Stimulated activated CD8-positive, alpha-beta memory T cell treated with anti-CD3 and anti-CD28 coated beads, Interleukin-2, amount 100 ng/mL, for 48 hours (primary cell): ENCODE measurements at regions not wholly inside any gene's neighbourhood (a gene's known extent, or its start where the extent isn't known, plus 50 kb on each side); places are given as distances from the start of the nearest gene placed in this dataset.

Source experiments
- DNase-seq, 2 donors: peaks; one replicate each; pipeline ENCODE4 v3.0.0-alpha.2; 2020; ENCODE audit warnings: low read depth in 2 of 2

DNA sequence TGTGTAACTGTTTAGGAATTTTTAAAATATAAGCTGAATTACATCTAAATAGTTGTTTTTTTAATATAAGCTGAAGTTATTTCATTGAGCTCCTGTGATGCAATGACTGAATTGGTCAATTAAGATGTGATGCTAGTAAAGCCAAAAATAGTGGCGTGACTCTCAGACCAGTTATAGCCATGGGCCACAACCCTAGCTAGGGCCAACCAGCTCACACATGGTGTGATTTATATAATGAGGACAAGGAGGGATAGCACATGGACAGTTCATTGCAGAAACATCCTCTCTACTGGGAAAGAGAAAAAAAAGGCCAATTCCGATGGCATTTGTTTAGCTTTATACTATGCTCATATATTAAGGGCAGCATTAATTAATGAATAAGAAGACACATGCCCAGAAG is 119.3 kb upstream of the PROX1 start:
- DNase-seq = no peak

DNA sequence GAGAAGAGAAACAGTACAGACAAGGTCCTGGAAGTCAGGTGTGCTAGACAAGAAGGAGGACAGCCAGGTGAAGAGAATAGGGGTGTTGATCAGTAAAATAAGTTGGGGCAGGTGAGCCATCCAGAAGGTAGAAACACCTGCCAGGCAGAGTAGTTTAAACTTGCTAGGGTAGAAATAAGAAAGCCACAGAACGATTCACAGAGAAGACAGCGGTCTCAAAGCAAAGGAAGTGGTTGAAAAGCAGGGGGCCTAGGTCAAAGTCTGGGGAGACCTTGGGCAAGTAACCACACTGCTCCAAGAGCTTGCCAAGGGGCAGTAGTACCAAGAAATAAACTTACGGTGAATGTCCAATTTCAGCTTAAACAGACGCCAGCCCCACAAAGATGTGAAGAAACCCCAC is 116.6 kb upstream of the PROX1 start:
- DNase-seq = no peak

DNA sequence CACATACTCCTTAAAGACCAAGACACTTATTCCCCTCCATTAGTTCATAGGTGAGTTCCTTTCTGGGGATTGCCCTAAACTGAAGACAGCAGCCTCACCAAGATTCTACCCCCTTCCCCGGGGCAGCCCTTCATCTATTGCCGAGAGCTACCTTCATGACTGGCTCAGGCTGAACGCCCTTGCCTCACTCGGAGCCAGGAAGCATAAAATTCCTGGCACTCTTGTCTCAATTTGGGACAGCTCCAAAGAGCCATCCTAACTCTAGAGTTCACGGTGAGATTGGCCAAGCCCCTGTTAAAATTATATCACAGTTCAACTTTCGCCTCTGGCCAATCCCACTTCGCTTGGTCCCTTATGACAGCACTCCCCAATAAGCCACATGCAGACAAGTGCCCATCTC is 113.0 kb upstream of the PROX1 start:
- no peak for DNase-seq

DNA sequence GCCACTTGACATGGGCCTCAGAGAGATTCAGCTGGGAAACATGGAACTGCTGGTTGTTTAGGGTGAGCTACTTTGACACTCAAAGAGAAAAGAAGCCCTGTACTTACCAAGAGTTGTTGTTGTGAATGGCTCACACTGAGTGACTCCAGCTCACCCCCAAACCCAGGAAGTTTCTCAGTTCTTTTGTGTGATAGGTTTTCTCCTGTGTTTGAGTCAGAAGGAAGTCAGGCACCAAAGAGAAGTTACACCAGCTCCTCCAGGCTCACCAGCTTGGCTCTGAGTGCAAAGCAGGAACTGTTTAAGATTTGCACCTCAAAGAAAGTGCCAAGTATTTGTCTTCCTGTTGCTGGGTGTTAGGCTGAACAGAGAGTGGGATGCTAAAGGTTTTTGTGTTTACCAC is 111.2 kb upstream of the PROX1 start:
- no peak for DNase-seq

DNA sequence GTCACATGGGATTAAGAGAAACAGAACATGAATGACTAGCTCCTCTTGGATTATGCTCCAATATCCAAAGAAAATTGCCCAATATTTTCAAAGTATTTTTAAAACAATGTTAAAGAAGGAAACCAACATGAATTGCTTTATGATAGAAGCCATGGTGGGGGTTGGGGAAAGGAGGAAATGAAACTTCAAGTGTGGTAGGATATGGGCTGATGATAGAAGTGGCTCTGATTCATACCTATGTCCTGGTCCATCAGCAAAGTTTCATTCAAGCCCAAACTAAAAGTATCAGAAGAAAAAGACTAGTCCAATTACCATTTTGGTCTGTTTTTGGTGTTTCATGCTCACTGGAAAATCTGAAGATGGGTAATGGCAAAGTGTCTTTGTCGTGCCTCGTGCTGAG is 104.2 kb upstream of the PROX1 start:
- no peak for DNase-seq

DNA sequence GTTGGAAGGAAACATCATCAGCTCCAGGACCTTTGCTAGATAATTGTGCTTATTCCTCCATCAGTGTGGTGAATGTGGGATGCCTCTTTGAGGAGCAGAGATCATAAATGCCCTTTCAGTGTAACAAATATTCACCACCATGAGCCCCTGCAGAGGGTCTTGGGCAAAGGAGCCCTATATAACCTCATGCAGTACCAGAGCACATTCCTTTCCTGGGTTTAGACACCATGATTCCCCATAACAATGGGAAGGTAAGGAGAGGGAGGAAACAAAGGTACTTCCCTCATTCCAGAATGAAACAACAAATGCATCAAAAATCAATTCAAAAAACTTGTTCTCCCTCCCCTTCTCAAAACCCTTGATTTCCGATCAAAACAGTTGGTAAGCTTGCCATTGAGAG is 103.4 kb upstream of the PROX1 start:
- no peak for DNase-seq

DNA sequence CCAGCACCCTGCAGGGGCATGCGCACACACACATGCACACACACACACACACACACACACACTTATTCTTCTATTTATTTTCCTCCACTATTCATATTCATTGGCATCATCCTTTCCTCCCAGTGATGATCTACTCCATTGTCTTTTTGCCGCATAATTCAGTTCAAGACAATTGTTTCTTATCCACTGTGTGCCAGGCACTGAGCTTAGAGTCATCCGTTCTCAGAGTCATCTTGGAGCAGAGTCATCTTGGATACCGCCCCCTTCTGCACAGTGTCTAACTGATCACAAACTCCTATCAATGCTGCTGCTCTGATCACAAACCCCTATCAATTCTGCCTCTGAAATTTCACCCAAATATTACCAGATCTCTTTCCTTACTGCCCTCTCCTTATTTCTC is 102.8 kb upstream of the PROX1 start:
- no peak for DNase-seq

DNA sequence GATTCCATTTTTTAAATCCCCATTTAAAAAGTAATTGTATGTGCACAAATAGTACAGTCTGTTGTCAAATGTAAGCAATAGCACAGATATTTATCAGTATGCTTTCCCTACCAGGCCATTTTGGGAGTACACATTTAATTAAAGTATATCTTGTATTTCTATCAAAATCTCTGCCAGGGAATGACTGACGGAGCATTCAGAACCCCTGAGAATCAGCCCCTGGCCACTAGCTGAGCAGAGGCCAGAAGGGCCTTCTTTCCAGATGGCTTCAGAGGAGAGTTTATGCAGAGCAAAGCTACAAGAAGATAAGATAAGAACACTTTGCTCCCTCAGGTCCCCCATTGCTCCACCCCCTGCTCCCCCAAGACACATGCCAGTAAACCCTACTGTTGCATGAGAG is 99.9 kb upstream of the PROX1 start:
- no peak for DNase-seq

DNA sequence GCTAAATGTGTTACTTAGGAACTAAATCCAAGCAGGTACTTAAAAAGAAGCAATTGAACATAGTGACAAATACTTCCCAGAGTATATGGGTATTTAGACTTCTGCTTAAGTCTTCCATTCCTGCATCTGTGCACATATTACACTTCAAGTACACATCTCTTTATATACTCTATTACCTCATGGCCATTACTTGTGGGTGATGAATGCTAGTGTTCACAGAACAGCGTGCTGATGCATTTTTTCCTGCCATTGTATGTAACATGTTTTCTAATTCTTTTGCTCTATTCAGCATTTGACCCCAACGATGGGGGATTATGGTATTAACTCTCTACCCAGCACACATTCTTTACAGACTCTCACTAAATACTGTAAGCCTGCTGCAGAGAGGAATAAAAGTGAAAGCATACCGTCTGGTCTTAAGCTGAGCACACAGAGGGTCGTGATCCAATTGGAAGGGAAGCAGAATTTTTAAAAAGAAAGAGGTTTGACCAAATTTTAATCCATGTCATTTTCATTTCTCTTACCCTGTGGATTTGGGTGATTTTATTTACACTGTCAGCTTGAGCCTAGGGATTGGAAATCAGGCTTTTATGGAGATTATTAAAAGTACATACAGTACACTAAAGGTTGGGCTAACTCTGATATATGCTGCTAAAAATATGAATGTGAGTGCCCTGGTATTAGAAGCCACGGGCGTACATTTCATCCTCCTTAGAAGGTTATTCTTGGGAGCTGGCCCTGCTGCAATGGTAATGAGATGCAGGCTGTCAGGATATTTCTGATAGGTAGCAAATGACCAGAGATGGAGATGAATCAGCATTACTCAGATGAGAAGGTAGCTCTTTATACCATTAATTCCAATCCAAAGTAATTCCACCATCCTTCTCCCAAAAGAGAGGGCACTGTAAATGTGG is 95.5 kb upstream of the PROX1 start:
- no peak for DNase-seq

DNA sequence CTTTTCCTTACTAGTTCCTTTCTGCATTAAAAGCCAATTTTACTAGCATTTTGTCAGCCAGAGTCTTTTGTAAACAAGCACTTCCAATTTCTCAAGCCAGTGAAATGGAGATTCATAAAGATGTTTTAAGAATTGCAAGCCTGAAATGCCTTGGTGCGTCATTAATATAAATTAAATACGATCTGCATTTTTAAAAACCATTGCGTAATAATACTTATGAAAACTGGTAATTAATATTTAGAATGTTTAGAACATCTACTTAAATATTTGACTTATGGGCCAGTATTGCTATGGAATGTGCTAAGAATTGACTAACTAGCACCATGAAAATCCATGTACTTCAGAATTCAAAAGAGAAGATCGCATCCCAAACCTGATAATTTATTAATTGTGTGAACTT is 89.1 kb upstream of the PROX1 start:
- DNase-seq = no peak

DNA sequence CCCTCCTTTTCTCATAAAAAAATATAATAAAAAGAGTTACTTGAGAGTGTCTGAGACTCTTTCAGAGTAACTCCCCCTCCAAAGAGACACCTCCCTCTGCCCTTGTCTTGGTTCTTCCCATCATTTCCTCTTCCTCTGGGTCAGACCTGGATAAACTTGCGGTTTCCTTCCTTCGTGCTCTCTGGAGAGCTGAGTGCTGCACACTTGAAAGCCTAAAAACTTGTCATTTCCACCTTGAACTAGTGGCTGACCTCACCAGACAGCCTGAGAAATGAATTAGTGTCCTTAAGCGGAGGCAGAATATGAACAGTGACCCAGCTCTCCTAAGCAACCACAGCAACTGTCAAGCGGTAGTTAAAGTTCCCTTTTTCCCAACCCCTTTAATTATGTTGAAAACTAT is 88.4 kb upstream of the PROX1 start:
- no peak for DNase-seq

DNA sequence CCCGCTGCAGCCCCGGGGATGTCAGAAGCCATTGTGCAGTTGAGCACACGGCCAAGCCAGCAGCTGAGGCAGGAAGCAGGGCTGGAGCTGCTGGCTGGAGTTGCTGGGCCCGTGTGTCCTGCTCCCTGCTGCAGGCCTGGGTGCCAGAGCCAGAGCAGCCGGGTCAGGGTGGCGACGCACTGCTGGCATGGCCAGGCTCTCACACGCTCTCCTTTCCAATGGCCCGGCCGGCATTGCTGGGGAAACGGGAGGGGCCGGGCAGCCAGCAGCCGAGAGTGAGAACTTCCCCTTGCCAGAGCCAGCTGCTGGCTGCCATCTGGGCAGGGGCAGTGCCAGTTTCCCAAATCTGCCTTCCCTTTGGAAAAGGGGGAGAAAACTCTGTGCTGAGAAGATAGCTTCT is 82.4 kb upstream of the PROX1 start:
- no peak for DNase-seq

DNA sequence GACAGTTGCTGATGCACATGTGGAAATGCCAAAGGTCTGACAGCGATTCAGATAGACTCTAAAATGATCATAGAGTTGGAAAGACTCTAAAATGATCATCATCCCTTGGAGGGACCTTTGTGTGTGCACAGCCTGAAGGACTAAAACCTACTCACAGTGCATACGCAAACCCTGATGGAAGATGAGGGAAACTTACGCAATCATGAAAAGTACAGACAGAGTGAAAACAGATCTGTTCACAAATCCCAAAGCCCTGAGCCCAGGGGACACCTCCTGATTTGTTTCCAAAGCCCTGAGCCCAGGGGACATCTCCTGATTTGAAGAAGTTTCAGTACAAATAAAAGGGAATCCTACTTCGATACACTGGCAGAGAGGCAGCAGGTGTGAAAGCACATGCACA is 79.3 kb upstream of the PROX1 start:
- no peak for DNase-seq

DNA sequence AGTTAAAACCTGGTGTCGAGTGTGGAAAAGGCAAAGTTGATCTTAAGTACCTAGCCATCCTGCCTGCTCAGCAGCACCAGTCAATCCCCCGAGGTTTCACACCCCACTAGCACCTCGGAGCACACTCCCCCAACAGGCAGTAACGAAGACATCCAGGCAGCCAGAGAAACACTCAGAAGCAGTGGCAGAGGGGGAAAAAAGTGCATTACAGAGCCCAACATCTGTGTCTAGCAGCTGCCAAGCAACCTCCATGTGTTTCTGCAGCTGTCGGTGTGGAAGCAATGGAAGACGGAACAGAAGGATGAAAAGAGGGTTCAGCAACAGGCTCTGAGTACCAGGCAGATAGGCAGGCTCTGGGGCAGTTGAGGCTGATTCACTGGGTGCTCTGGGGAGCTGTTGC is 73.4 kb upstream of the PROX1 start:
- no peak for DNase-seq

DNA sequence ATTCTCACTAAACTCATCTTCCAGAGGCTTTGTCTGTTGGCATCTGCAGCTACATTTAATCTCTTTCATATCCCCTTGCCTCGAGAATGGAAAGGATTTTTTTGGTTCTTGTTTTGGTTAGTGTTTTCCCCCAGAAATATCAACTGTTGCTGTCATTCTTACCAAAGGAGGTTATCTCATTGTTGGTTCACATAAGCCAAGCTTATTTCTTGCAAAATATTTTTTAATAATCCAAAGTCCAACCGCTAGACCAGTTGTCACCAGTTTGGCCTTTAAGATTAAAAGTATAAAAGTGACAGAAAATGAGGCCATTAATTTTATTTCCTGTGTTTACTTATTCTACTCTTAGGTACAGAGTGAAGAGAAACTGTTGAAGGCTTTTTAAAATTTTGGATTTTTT is 66.5 kb upstream of the PROX1 start:
- no peak for DNase-seq

DNA sequence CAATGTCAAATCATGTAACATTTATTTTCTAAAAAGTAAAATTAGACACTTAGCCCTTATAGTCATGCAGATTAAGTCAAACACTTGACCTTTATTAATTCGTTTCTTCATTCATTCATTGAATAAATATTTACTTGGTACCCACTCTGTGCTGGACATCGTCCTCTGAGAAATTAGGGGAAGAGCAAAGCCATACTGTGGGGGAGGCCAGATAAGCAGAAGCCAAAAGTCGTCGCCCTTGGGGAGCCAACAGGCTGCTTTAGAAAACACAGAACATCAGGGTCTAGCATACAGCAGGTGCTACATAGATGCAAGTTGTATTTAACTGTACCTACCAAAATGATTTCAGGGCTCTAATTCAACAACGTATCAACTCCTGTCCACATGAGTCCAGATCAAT is 66.1 kb upstream of the PROX1 start:
- no peak for DNase-seq

DNA sequence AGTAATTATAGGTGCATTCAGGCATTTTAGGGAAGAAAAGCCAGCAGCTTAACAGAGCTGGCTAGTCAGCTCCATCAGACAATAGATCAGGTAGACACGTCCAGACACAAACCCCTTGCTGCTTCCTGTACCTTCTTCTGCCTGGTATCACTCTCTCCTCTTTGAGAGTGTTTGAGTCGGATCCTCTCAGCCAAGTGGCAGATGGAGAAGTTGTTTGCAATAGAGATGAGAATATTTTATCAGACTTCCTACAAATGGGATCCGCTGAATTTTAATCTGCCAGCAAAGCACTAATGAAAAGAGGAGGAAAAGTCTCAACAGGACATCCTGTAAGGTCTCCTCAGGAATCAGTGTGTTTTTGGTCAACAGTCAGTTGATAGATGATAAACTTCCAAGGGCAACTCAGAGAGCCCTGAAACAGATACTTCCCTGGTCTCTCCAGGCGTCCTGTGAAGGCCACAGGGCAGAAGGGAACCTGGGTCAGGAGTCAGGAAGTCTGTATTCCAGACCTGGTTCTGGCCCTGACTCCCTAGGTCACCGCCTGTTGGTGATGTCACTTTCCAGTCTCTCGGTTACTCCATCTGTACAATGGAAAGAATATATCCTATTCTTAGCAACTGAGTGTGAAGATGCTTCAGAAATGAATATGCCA is 62.1 kb upstream of the PROX1 start:
- no peak for DNase-seq

DNA sequence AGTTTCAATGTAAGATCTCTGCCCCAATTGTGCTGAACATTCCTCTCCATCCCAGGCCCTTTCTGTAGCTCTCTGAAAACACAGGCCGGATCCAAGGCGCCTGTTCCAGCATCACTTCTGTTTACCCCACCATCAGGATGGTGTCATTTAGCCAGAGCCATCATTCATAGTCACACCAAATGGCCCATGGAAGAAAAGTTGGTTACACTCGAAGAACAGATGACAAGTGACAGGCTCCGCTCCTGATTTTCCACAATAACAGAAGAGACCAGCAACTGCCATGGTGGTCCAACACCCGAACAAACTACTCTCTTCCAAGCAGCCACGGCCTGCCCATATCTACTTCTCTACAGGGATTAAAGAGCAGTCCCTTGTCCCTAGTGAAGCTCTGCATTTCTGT is 59.9 kb upstream of the PROX1 start:
- DNase-seq = no peak

DNA sequence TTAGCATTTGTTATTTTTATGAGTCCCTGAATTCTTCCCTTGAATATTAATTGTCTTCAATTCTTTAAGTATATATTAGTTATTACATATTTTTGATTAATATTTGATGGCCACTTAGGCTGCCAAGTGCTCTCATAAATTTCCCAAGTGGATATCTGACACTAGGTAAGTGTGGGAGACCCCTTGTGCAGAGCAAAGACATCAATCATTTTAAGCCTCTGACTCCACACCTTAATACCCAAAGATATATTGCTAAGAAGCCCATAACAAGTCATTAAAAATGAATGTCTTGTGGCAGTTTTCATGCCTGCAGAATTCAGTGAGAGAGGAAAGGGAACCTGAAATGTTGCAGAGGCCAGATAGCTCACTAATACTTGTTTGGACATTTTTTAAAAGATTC is 58.4 kb upstream of the PROX1 start:
- DNase-seq = no peak

DNA sequence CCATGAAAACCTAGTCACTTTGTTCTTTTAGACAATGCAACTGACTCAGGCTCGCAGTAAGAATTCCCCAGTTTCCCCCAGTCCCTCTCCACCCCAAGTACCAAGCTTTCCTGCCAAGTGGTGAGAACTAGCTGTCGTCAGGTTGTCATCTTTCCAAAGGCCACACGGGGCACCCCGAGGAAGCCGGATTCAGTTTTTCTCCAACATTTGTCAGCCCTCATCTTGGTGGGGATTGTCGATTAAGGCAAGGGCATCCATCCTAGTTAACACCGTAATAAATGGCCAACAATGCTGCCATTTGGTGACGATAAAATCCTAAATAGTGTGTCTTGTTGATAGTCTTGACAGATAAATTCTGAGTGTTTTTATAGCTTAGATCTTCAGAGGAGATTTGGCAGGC is 55.9 kb upstream of the PROX1 start:
- DNase-seq = no peak

DNA sequence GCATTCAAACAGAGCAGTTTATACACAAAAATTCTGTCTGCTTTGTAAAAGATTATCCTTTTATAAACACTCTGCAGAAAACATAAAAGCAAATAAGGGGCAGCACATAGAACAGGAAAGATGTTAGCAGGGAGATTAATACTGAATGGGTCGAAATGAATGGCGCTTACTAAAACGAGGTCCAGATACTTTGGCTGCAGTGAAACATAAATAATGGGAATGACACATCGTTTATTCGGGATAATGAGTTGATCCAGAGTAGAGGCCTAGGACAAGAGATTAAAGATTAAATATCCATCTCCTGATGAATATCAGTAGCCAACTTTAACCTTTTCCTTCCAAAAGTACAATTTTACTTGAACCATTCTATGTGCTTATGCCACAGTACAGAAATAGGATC is 54.4 kb upstream of the PROX1 start:
- no peak for DNase-seq

DNA sequence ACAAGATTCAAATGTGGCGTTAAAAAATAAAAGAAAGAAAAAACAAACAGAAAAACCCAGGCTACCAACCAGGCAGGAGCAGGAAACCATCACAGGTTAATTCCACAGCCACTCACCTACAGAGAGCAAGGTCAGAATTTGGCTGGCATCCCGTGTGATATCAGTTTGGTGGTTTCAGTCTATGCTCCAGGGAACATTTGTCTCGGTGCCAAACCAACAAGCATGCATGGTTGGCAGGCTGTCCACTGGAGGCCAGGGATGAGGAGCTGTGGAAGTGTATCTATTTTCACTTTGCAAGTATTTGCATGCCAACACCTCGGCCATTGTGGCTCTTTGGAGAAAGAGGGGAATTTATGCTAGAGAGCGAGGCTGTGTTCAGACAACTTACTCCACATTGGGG is 53.1 kb upstream of the PROX1 start:
- no peak for DNase-seq

DNA sequence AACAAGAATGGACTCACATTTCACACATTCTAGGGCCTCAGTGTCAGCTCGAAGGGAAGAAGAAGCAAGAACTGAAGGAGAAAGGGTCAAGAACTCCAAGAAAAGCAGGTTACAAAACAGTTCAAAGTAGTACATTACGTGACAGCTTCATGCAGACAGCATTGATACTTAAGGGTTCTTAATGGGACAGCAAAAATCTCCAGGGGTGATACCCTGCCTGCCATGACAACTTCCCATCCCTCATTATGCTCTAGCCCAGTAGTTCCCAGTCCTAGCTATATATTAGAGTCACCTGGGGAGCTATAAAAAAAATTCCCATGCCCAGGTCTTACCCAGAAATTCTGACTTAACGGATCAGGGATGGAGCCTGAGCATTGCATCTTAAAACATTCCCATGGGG is 51.2 kb upstream of the PROX1 start:
- DNase-seq = no peak
